ENCODE measurements at regions not wholly inside any gene's neighbourhood (a gene's known extent, or its start where the extent isn't known, plus 50 kb on each side); places are given as distances from the start of the nearest gene placed in this dataset.

DNA sequence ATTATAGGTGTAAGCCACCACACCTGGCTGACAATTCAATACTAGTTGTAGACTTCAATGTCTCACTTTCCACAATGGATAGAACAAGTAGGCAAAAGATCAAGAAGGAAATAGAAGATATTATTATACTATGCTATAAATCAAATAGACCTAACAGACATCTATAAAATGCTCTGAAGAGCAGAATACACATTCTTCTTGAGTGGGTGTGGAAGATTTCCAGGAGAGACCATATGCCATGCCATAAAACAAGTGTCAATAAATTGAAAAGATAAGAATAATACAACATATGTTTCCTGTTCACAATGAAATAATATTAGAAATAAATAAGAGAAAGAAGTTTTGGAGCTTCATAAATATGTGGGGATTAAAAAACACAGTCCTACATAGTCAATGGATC lies 179.3 kb upstream of the AMOT start:
- TF ChIP-seq, protein P1, sequence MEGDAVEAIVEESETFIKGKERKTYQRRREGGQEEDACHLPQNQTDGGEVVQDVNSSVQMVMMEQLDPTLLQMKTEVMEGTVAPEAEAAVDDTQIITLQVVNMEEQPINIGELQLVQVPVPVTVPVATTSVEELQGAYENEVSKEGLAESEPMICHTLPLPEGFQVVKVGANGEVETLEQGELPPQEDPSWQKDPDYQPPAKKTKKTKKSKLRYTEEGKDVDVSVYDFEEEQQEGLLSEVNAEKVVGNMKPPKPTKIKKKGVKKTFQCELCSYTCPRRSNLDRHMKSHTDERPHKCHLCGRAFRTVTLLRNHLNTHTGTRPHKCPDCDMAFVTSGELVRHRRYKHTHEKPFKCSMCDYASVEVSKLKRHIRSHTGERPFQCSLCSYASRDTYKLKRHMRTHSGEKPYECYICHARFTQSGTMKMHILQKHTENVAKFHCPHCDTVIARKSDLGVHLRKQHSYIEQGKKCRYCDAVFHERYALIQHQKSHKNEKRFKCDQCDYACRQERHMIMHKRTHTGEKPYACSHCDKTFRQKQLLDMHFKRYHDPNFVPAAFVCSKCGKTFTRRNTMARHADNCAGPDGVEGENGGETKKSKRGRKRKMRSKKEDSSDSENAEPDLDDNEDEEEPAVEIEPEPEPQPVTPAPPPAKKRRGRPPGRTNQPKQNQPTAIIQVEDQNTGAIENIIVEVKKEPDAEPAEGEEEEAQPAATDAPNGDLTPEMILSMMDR (IDR thresholded peaks at IDR 0.05) = no peak
- TF ChIP-seq POLR2A (IDR thresholded peaks at IDR 0.05) = no peak
- TF ChIP-seq EP300 (IDR thresholded peaks at IDR 0.05) = no peak

Measured in tibial nerve (tissue), 4 donors.